ENCODE measurements at regions not wholly inside any gene's neighbourhood (a gene's known extent, or its start where the extent isn't known, plus 50 kb on each side); places are given as distances from the start of the nearest gene placed in this dataset.

DNA sequence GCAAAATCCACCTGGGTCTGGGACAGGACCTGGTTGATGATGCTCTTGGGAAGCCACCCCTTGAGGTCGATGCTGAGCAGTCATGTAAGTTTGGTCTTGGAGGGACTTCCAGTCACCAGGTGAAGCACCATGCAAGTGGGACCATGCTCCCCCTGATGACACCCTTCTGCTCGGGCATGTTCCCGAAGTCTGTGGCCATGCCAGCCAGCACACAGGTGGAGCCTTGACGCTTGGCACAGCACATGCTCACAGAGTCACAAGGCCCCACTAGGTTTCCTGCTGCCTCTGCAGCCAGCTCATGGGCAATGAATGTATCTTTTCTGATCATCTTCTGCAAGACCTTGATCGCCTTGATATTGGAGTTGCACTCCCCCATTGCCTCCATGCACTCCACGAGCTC is 1920.2 kb downstream of the PCDH9 start:
- TF ChIP-seq POLR2A (IDR thresholded peaks at IDR 0.05; ENCODE audit: low read length) = no peak
- TF ChIP-seq GATA1 (IDR thresholded peaks at IDR 0.05; ENCODE audit: low read depth, low read length) = no peak
